H1 (cell line): ENCODE measurements at regions not wholly inside any gene's neighbourhood (a gene's known extent, or its start where the extent isn't known, plus 50 kb on each side); places are given as distances from the start of the nearest gene placed in this dataset.

Experiments used
- CTCF ChIA-PET: fragments of 300-600 bp; sonication (Branson Sonifier 250); formaldehyde crosslinking; loops from one replicate; lab custom pipeline; 2021; ENCODE audit not compliant: partially characterized antibody; lab: Charles Lee
- POLR2A ChIA-PET: fragments of 300-600 bp; sonication (Branson Sonifier 250); formaldehyde crosslinking; loops from one replicate; lab custom pipeline; 2021; ENCODE audit warnings: inconsistent platforms; ENCODE audit not compliant: partially characterized antibody; lab: Charles Lee
- DNase-seq, 2 experiments: peaks; one replicate each; pipeline versions ENCODE4 v3.0.0 to v3.0.0-alpha.2; 2010 to 2022; ENCODE audit warnings: low spot score in 2 of 2, low read depth in 1 of 2, mixed read lengths in 1 of 2
- FAIRE-seq: peaks from 2 replicates; lab custom pipeline; 2011; peaks lifted over from hg19 to GRCh38; lab: Jason Lieb, UNC
- H2AFZ ChIP-seq: 2 replicates; pipeline ENCODE4 v1.8.1; 2012; ENCODE audit warnings: low read length, inconsistent platforms
- H2AK5ac ChIP-seq: 2 replicates; pipeline ENCODE4 v1.6.1; 2013; ENCODE audit warnings: low read depth, low read length
- H2BK120ac ChIP-seq: replicated peaks from 2 replicates; pipeline ENCODE3; 2013; ENCODE audit warnings: low read depth, low read length, inconsistent platforms
- H2BK12ac ChIP-seq: 2 replicates; pipeline ENCODE4 v1.6.1; 2013; ENCODE audit warnings: low read depth, low read length
- H2BK15ac ChIP-seq: 2 replicates; pipeline ENCODE4 v1.6.1; 2013; ENCODE audit warnings: low read length
- H2BK20ac ChIP-seq: 2 replicates; pipeline ENCODE4 v1.6.1; 2013; ENCODE audit warnings: low read length
- H2BK5ac ChIP-seq: 2 replicates; pipeline ENCODE4 v1.6.1; 2013; ENCODE audit warnings: low read depth, low read length
- H3K14ac ChIP-seq: 2 replicates; pipeline ENCODE4 v1.6.1; 2013; ENCODE audit warnings: inconsistent platforms; ENCODE audit not compliant: insufficient read length
- H3K18ac ChIP-seq: 2 replicates; pipeline ENCODE4 v1.6.1; 2013; ENCODE audit warnings: low read length; ENCODE audit errors: extremely low read depth
- H3K23ac ChIP-seq: 2 replicates; pipeline ENCODE4 v1.6.1; 2013; ENCODE audit warnings: inconsistent platforms; ENCODE audit not compliant: insufficient read length
- H3K23me2 ChIP-seq: 2 replicates; pipeline ENCODE4 v1.6.1; 2013; ENCODE audit warnings: low read depth, low read length
- H3K27ac ChIP-seq: 2 replicates; pipeline ENCODE4 v1.6.1; 2011; ENCODE audit warnings: low read depth, low read length, inconsistent platforms
- H3K27me3 ChIP-seq, 4 experiments: replicated peaks in 1 of 4; 1 replicate in 1 of 4; 2 replicates in 3 of 4; pipeline versions ENCODE4 v1.6.1 to v1.8.1; 2011 to 2013; ENCODE audit warnings: low read length in 3 of 4, mild to moderate bottlenecking in 3 of 4, inconsistent platforms in 2 of 4, mixed read lengths in 2 of 4, moderate library complexity in 1 of 4; ENCODE audit not compliant: control insufficient read depth in 3 of 4, insufficient read depth in 3 of 4; ENCODE audit errors: extremely low read depth in 1 of 4
- H3K36me3 ChIP-seq, 4 experiments: 2 replicates each; pipeline versions ENCODE4 v1.6.1 to v1.8.1; 2011 to 2013; ENCODE audit warnings: mild to moderate bottlenecking in 4 of 4, low read length in 3 of 4, moderate library complexity in 2 of 4, control low read depth in 1 of 4, inconsistent platforms in 1 of 4; ENCODE audit not compliant: insufficient read depth in 4 of 4, control insufficient read depth in 2 of 4
- H3K4ac ChIP-seq: replicated peaks from 2 replicates; pipeline ENCODE3; 2013; ENCODE audit warnings: low read length, low read depth, mixed read lengths, inconsistent platforms; ENCODE audit not compliant: insufficient read length
- H3K4me1 ChIP-seq, 4 experiments: replicated peaks in 1 of 4; 1 replicate in 1 of 4; 2 replicates in 3 of 4; pipeline versions ENCODE4 v1.6.1 to v1.8.1; 2011 to 2013; ENCODE audit warnings: low read length in 3 of 4, inconsistent platforms in 2 of 4, mixed read lengths in 1 of 4; ENCODE audit not compliant: insufficient read depth in 4 of 4, control insufficient read depth in 3 of 4
- H3K4me2 ChIP-seq, 2 experiments: 2 replicates each; pipeline versions ENCODE4 v1.6.1 to v1.8.1; 2011 to 2013; ENCODE audit warnings: low read depth in 2 of 2, low read length in 2 of 2, control low read depth in 1 of 2, inconsistent platforms in 1 of 2, mild to moderate bottlenecking in 1 of 2; ENCODE audit not compliant: insufficient read depth in 1 of 2
- H3K4me3 ChIP-seq, 4 experiments: fragments of 200-600, 300-600 bp in 1 of 4; sonication (generic), shearing (Covaris generic), sonication (Bioruptor Twin) in 1 of 4; 2 replicates each; pipeline versions ENCODE4 v1.5.1 to v1.8.1; 2011 to 2016; ENCODE audit warnings: low read length in 4 of 4, low read depth in 3 of 4, control low read depth in 2 of 4, inconsistent platforms in 2 of 4, mild to moderate bottlenecking in 2 of 4, mixed read lengths in 1 of 4, moderate library complexity in 1 of 4; ENCODE audit not compliant: insufficient read depth in 2 of 4; ENCODE audit errors: extremely low read depth in 1 of 4
- H3K56ac ChIP-seq: replicated peaks from 2 replicates; pipeline ENCODE3; 2013; ENCODE audit warnings: low read depth, mild to moderate bottlenecking, mixed read lengths, low read length, inconsistent platforms; ENCODE audit not compliant: insufficient read length
- H3K79me1 ChIP-seq: 2 replicates; pipeline ENCODE4 v1.6.1; 2013; ENCODE audit warnings: low read depth, low read length, control low read depth
- H3K79me2 ChIP-seq, 2 experiments: 2 replicates each; pipeline versions ENCODE4 v1.6.1 to v1.8.1; 2012 to 2013; ENCODE audit warnings: low read length in 2 of 2, mild to moderate bottlenecking in 2 of 2, inconsistent platforms in 1 of 2; ENCODE audit not compliant: insufficient read depth in 2 of 2, control insufficient read depth in 1 of 2
- H3K9ac ChIP-seq, 4 experiments: replicated peaks in 1 of 4; 1 replicate in 1 of 4; 2 replicates in 3 of 4; pipeline versions ENCODE4 v1.6.1 to v1.8.1; 2011 to 2013; ENCODE audit warnings: low read depth in 3 of 4, low read length in 3 of 4, control low read depth in 2 of 4, mild to moderate bottlenecking in 2 of 4, moderate library complexity in 2 of 4, inconsistent platforms in 1 of 4; ENCODE audit errors: extremely low read depth in 1 of 4
- H3K9me3 ChIP-seq, 2 experiments: 2 replicates each; pipeline versions ENCODE4 v1.6.1 to v1.8.1; 2012 to 2013; ENCODE audit warnings: mild to moderate bottlenecking in 2 of 2, moderate library complexity in 2 of 2, control low read depth in 1 of 2, inconsistent platforms in 1 of 2, low read depth in 1 of 2, low read length in 1 of 2, mixed read lengths in 1 of 2; ENCODE audit not compliant: insufficient read depth in 2 of 2
- H4K20me1 ChIP-seq, 2 experiments: replicated peaks in 1 of 2; 2 replicates each; pipeline versions ENCODE3 to v1.8.1; 2011 to 2013; ENCODE audit warnings: inconsistent platforms in 2 of 2, low read length in 2 of 2, mild to moderate bottlenecking in 1 of 2; ENCODE audit not compliant: insufficient read depth in 2 of 2, control insufficient read depth in 1 of 2
- H4K5ac ChIP-seq: 2 replicates; pipeline ENCODE4 v1.6.1; 2013; ENCODE audit warnings: low read length, low read depth, mixed read lengths, inconsistent platforms; ENCODE audit not compliant: insufficient read length
- H4K8ac ChIP-seq: 2 replicates; pipeline ENCODE4 v1.8.0; 2013; ENCODE audit warnings: mild to moderate bottlenecking, moderate library complexity, low read length, inconsistent platforms; ENCODE audit not compliant: insufficient read depth; ENCODE audit errors: extremely low read depth
- H4K91ac ChIP-seq: replicated peaks from 2 replicates; pipeline ENCODE3; 2013; ENCODE audit warnings: low read length, mixed read lengths, inconsistent platforms; ENCODE audit not compliant: insufficient read length
- GTF2F1 ChIP-seq: IDR thresholded peaks from 2 replicates; pipeline ENCODE4 v1.6.1; 2012; ENCODE audit warnings: low read depth, low read length, improper control_type of control experiment, borderline replicate concordance
- NRF1 ChIP-seq: IDR thresholded peaks from 2 replicates; pipeline ENCODE4 v1.6.1; 2011; ENCODE audit warnings: mild to moderate bottlenecking, low read depth, low read length, improper control_type of control experiment
- RNF2 ChIP-seq: fragments of 200-900, 300-1000 bp; sonication (generic); IDR thresholded peaks from 2 replicates; pipeline ENCODE4 v1.7.1; 2016; ENCODE audit warnings: borderline replicate concordance, low read depth, mild to moderate bottlenecking, antibody characterized with exemption, low read length; ENCODE audit not compliant: poor library complexity, severe bottlenecking; ENCODE audit errors: missing control alignments
- SP1 ChIP-seq: IDR thresholded peaks from 2 replicates; pipeline ENCODE4 v1.6.1; 2011; ENCODE audit warnings: low read depth, low read length
- SP4 ChIP-seq: IDR thresholded peaks from 2 replicates; pipeline ENCODE4 v1.6.1; 2012; ENCODE audit warnings: low read length, inconsistent platforms
- SUZ12 ChIP-seq: fragments of 200-600 bp; sonication (generic); IDR thresholded peaks from 2 replicates; pipeline ENCODE4 v1.6.1; 2012; ENCODE audit warnings: mild to moderate bottlenecking, inconsistent platforms, low read length, moderate library complexity, mixed read lengths
- TAF1 ChIP-seq: IDR thresholded peaks from 2 replicates; pipeline ENCODE4 v1.6.1; 2011; ENCODE audit warnings: mild to moderate bottlenecking, low read depth, low read length
- TBP ChIP-seq: IDR thresholded peaks from 2 replicates; pipeline ENCODE4 v1.6.1; 2011; ENCODE audit warnings: low read depth, low read length, improper control_type of control experiment
- WGBS, 2 experiments: shearing (Covaris generic) in 1 of 2; methylation state at CpG; one replicate each; pipeline versions ENCODE4 v1.1.6 to v1.1.7; 2013 to 2015; ENCODE audit warnings: low lambda C conversion rate in 2 of 2, mixed read lengths in 2 of 2, inconsistent platforms in 1 of 2, low coverage in 1 of 2, missing lambda C conversion rate in 1 of 2; ENCODE audit not compliant: insufficient replicate concordance in 2 of 2, insufficient coverage in 1 of 2, insufficient read length in 1 of 2; ENCODE audit errors: extremely low coverage in 1 of 2, missing lambda C conversion rate in 1 of 2; 5-methylcytosine and 5-hydroxymethylcytosine counted together
- TF ChIP-seq, protein P1 (sequence below): IDR thresholded peaks from 2 replicates; pipeline ENCODE4 v1.6.1; 2012; ENCODE audit warnings: inconsistent platforms

DNA sequence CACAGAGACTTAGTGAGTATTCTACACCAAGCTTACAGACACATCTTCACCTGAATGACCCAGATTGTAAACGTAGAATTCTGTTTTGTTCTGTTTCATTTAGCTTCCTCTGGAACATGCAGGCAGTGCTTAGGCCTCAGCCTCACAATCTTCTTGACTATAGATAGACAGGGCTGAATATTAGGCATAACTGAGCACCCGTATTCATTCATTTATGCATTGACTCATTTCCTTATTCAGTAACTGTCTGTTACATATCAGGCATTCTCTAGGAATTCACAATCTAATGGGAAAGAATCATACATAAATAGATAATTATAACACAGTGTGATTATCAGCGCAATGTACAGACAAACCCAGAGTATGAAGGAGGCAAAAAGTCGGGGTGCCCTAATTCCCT, 124.9 kb upstream of the ETAA1 start:
- 87% methylated on average over 4 of the region's 4 CpGs; no CpG with 5 or more reads in 1 of the 2 experiments for WGBS, 2 experiments
- Histone ChIP-seq H2AFZ (no peak overlapping the region), H4K91ac (no peak overlapping the region), H2AK5ac (no peak overlapping the region), H3K4me3 (no peak overlapping the region), H2BK15ac (no peak overlapping the region), H3K9ac (no peak overlapping the region), H2BK5ac (no peak overlapping the region), H3K18ac (no peak overlapping the region), H3K27me3 (no peaks in the 10 kb centered on the region), H4K20me1 (no peaks in the 10 kb centered on the region), H3K23ac (no peak overlapping the region), H2BK20ac (no peak overlapping the region), H3K79me1 (no peaks in the 10 kb centered on the region), H3K4me2 (no peak overlapping the region), H3K79me2 (no peaks in the 10 kb centered on the region), H4K8ac (no peak overlapping the region), H3K36me3 (no peaks in the 10 kb centered on the region), H2BK12ac (no peak overlapping the region), H3K4ac (no peak overlapping the region), H3K56ac (no peak overlapping the region), H3K9me3 (no peaks in the 10 kb centered on the region), H3K23me2 (no peaks in the 10 kb centered on the region), H3K14ac (no peak overlapping the region), H2BK120ac (no peak overlapping the region), H4K5ac (no peak overlapping the region), H3K27ac (no peak overlapping the region), H3K4me1 (no peaks in the 10 kb centered on the region)
- no peak for TF ChIP-seq SP1
- TF ChIP-seq NRF1 = no peak
- no peak for TF ChIP-seq SUZ12
- no peak for TF ChIP-seq SP4
- TF ChIP-seq, protein P1, sequence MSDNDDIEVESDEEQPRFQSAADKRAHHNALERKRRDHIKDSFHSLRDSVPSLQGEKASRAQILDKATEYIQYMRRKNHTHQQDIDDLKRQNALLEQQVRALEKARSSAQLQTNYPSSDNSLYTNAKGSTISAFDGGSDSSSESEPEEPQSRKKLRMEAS = no peak
- TF ChIP-seq GTF2F1 = no peak
- TF ChIP-seq TAF1 = no peak
- TF ChIP-seq TBP = no peak
- no peak for TF ChIP-seq RNF2
- DNase-seq (no peak), FAIRE-seq (no peak)
- POLR2A ChIA-PET = no interaction called here
- CTCF ChIA-PET = interaction anchor here (1.2 kb wide), 1 partner anchor 35 kb away, joined by 3 read pairs; no protein-coding TSS in a partner anchor
